ENCODE measurements at regions not wholly inside any gene's neighbourhood (a gene's known extent, or its start where the extent isn't known, plus 50 kb on each side); places are given as distances from the start of the nearest gene placed in this dataset.

GRCh38 chr2:18799397-18799796, 210.0 kb upstream of the NT5C1B start:
- no peak for DNase-seq (ENCODE audit: low spot score)
- 92% methylated on average over 2 of the region's 2 CpGs for WGBS

GRCh38 chr2:18797133-18797845, 207.9 kb upstream of the NT5C1B start:
- peaks cover 0 to 8% (median 3%) of the 10 kb centered on the region in 4 donors for H3K4me1 ChIP-seq (ENCODE audit: control insufficient read depth in 4 of 4, insufficient read depth in 4 of 4, low read length in 3 of 4)
- DNase-seq (ENCODE audit: low spot score) = no peak
- no peaks in the 10 kb centered on the region for H3K27me3 ChIP-seq (ENCODE audit: control insufficient read depth in 4 of 4, insufficient read depth in 4 of 4, low read length in 3 of 4)
- 95% methylated on average over 3 of the region's 3 CpGs for WGBS
- no peaks in the 10 kb centered on the region for H3K36me3 ChIP-seq (ENCODE audit: control insufficient read depth in 4 of 4, insufficient read depth in 3 of 4, low read depth in 1 of 4, low read length in 3 of 4)
- H3K9me3 ChIP-seq (ENCODE audit: control insufficient read depth in 4 of 4, low read length in 3 of 4) = no peaks in the 10 kb centered on the region
- H3K27ac ChIP-seq (ENCODE audit: low read depth in 1 of 2, low read length in 2 of 2) = no peak overlapping the region
- no peak overlapping the region for H3K4me3 ChIP-seq (ENCODE audit: low read depth in 1 of 3, low read length in 3 of 3)
- no peak overlapping the region for H3K9ac ChIP-seq (ENCODE audit: low read depth in 1 of 2, low read length in 2 of 2)
- no peak for TF ChIP-seq CTCF (IDR thresholded peaks at IDR 0.05; ENCODE audit: low read depth, low read length, missing input control)
- no peak for TF ChIP-seq ZBTB33 (IDR thresholded peaks at IDR 0.05)
- no peak for TF ChIP-seq JUND (IDR thresholded peaks at IDR 0.05)
- TF ChIP-seq SP1 (IDR thresholded peaks at IDR 0.05) = no peak
- no peak for TF ChIP-seq NR2F2 (IDR thresholded peaks at IDR 0.05)
- no peak for TF ChIP-seq YY1 (IDR thresholded peaks at IDR 0.05)
- no peak for TF ChIP-seq HNF4A (conservative IDR thresholded peaks at IDR 0.05)
- TF ChIP-seq FOXA2 (IDR thresholded peaks at IDR 0.05) = no peak
- no peak for TF ChIP-seq HNF4G (IDR thresholded peaks at IDR 0.05)
- TF ChIP-seq MAX (IDR thresholded peaks at IDR 0.05) = no peak
- no peak for TF ChIP-seq RXRA (IDR thresholded peaks at IDR 0.05)
- TF ChIP-seq FOXA1 (IDR thresholded peaks at IDR 0.05) = no peak
- no peak for TF ChIP-seq EGR1 (IDR thresholded peaks at IDR 0.05; ENCODE audit: low read depth in 2 of 2)
- TF ChIP-seq GABPA (IDR thresholded peaks at IDR 0.05 in 1 of 2, conservative IDR thresholded peaks at IDR 0.05 in 1 of 2) = no peak

More at GRCh38 chr2:18799397-18799796, 210.0 kb upstream of the NT5C1B start:
- Histone ChIP-seq H3K4me3 (ENCODE audit: low read depth in 1 of 3, low read length in 3 of 3) (no peak overlapping the region), H3K9ac (ENCODE audit: low read depth in 1 of 2, low read length in 2 of 2) (no peak overlapping the region), H3K4me1 (ENCODE audit: control insufficient read depth in 4 of 4, insufficient read depth in 4 of 4, low read length in 3 of 4) (peaks cover 0 to 8% (median 3%) of the 10 kb centered on the region in 4 donors), H3K9me3 (ENCODE audit: control insufficient read depth in 4 of 4, low read length in 3 of 4) (no peaks in the 10 kb centered on the region), H3K27ac (ENCODE audit: low read depth in 1 of 2, low read length in 2 of 2) (no peak overlapping the region), H3K27me3 (ENCODE audit: control insufficient read depth in 4 of 4, insufficient read depth in 4 of 4, low read length in 3 of 4) (no peaks in the 10 kb centered on the region), H3K36me3 (ENCODE audit: control insufficient read depth in 4 of 4, insufficient read depth in 3 of 4, low read depth in 1 of 4, low read length in 3 of 4) (no peaks in the 10 kb centered on the region)
- TF ChIP-seq SP1 (IDR thresholded peaks at IDR 0.05) (no peak), REST (IDR thresholded peaks at IDR 0.05) (no peak), ATF3 (IDR thresholded peaks at IDR 0.05) (no peak)

Measured in liver (tissue), 8 donors.